22Rv1 (cell line): ENCODE measurements at regions not wholly inside any gene's neighbourhood (a gene's known extent, or its start where the extent isn't known, plus 50 kb on each side); places are given as distances from the start of the nearest gene placed in this dataset.

ENCODE experiments used
- ZFX ChIP-seq: fragments of 450-650 bp; IDR thresholded peaks from 2 replicates; pipeline ENCODE4 v1.6.1; 2017; ENCODE audit warnings: antibody characterized with exemption, borderline replicate concordance
- TF ChIP-seq, protein P1 (sequence below): fragments of 450-650 bp; IDR thresholded peaks from 2 replicates; pipeline ENCODE4 v1.5.1; 2017; ENCODE audit warnings: mild to moderate bottlenecking

DNA sequence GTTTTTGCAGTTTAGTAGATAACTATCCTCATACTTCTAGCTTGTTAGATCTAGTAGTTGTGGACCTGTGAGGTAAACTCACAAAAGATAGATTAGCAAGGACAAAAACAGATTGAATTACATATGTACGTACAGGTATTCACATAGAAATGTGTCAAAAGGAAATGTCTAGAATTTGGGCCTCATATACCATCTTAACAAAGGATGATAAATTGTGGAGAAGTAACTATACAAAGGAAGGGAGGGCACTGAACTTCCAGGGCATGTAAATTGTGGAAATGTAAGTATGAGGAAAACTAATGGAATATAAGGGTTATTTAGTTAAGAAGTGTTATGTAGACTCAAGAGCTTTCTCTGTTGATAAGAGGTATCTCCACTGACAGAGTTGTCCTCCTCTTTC lies 477.3 kb downstream of the KCNJ2 start:
- TF ChIP-seq, protein P1, sequence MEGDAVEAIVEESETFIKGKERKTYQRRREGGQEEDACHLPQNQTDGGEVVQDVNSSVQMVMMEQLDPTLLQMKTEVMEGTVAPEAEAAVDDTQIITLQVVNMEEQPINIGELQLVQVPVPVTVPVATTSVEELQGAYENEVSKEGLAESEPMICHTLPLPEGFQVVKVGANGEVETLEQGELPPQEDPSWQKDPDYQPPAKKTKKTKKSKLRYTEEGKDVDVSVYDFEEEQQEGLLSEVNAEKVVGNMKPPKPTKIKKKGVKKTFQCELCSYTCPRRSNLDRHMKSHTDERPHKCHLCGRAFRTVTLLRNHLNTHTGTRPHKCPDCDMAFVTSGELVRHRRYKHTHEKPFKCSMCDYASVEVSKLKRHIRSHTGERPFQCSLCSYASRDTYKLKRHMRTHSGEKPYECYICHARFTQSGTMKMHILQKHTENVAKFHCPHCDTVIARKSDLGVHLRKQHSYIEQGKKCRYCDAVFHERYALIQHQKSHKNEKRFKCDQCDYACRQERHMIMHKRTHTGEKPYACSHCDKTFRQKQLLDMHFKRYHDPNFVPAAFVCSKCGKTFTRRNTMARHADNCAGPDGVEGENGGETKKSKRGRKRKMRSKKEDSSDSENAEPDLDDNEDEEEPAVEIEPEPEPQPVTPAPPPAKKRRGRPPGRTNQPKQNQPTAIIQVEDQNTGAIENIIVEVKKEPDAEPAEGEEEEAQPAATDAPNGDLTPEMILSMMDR: no peak
- TF ChIP-seq ZFX: no peak
